ENCODE measurements at regions not wholly inside any gene's neighbourhood (a gene's known extent, or its start where the extent isn't known, plus 50 kb on each side); places are given as distances from the start of the nearest gene placed in this dataset.

DNA sequence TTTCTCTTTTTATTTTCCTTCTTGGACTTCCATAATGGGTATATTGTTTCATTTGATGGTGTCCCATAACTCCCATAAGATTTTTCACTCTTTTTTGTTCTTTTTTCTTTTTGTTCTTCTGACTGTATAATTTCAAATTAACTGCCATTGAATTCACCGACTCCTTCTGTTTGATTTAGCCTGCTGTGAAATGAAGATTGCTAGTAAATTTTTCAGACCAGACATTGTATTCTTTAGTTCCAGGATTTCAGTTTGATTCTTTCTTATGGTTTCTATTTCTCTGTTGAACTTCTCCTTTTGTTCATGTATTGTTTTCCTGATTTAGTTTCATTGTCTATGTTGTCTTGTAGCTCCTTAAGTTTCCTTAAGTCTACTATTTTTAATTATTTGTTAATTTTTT lies 87.6 kb upstream of the SPOPL start:
- Histone ChIP-seq H3K27me3 (ENCODE audit: control insufficient read depth, insufficient read depth, low read length) (no peaks in the 10 kb centered on the region), H3K4me3 (ENCODE audit: low read depth, low read length) (no peak overlapping the region), H3K36me3 (ENCODE audit: control insufficient read depth, insufficient read depth, low read length) (no peaks in the 10 kb centered on the region)
- no peak for TF ChIP-seq CTCF (IDR thresholded peaks at IDR 0.05; ENCODE audit: insufficient read depth, low read length, poor library complexity, severe bottlenecking)
- DNase-seq (ENCODE audit: low read depth), result no peak

GRCh38 chr2:138415985-138416384 lies 85.6 kb upstream of the SPOPL start:
- DNase-seq (ENCODE audit: low read depth), result no peak
- TF ChIP-seq CTCF (IDR thresholded peaks at IDR 0.05; ENCODE audit: insufficient read depth, low read length, poor library complexity, severe bottlenecking), result no peak
- H3K4me3 ChIP-seq (ENCODE audit: low read depth, low read length), result no peak overlapping the region
- no peaks in the 10 kb centered on the region for H3K36me3 ChIP-seq (ENCODE audit: control insufficient read depth, insufficient read depth, low read length)
- H3K27me3 ChIP-seq (ENCODE audit: control insufficient read depth, insufficient read depth, low read length), result no peaks in the 10 kb centered on the region

- no peaks in the 10 kb centered on the region for H3K36me3 ChIP-seq (ENCODE audit: control insufficient read depth, insufficient read depth, low read length)
- TF ChIP-seq CTCF (IDR thresholded peaks at IDR 0.05; ENCODE audit: insufficient read depth, low read length, poor library complexity, severe bottlenecking), result no peak
- no peaks in the 10 kb centered on the region for H3K27me3 ChIP-seq (ENCODE audit: control insufficient read depth, insufficient read depth, low read length)
- H3K4me3 ChIP-seq (ENCODE audit: low read depth, low read length), result no peak overlapping the region
- DNase-seq (ENCODE audit: low read depth), result no peak
These were observed 83.1 kb upstream of the SPOPL start for GRCh38 chr2:138418453-138418852.

DNA sequence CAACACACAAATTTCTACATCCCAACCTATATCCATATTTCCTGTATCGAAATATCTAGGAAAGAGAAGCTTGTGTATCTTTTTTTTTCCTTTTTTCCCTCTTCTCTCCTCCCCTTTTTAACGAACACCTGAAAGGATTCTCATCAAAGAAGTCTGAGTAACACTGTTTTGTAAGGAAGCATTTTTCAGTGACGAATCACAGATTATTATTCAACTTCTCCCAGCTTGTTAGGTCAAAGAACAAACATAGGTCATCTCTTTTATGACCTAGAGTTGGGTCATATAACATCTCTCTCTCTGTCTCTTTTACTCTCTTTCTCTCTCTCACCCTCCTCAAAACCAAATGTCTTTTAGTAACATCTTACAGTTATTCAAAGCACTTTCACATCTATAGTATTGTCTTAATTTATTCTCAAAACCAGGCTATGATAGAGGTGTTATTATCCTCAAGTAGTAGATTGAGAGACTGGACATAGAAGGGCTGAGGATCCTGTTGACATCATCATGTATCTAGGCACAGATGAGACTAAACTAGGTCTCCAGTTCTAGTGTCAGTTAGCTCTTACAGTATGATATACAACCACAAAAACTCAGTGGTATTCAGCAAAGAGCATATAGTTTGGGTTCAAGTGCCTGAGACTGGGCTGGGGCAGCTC lies 80.1 kb upstream of the SPOPL start:
- H3K4me3 ChIP-seq (ENCODE audit: low read depth, low read length), result no peak overlapping the region
- no peaks in the 10 kb centered on the region for H3K36me3 ChIP-seq (ENCODE audit: control insufficient read depth, insufficient read depth, low read length)
- H3K27me3 ChIP-seq (ENCODE audit: control insufficient read depth, insufficient read depth, low read length), result no peaks in the 10 kb centered on the region
- peak; percentile 57 for DNase-seq (ENCODE audit: low read depth)
- no peak for TF ChIP-seq CTCF (IDR thresholded peaks at IDR 0.05; ENCODE audit: insufficient read depth, low read length, poor library complexity, severe bottlenecking)

GRCh38 chr2:138421971-138422335 lies 79.6 kb upstream of the SPOPL start:
- peak; percentile 75 for DNase-seq (ENCODE audit: low read depth)
- no peak overlapping the region for H3K4me3 ChIP-seq (ENCODE audit: low read depth, low read length)
- no peaks in the 10 kb centered on the region for H3K27me3 ChIP-seq (ENCODE audit: control insufficient read depth, insufficient read depth, low read length)
- H3K36me3 ChIP-seq (ENCODE audit: control insufficient read depth, insufficient read depth, low read length), result no peaks in the 10 kb centered on the region
- TF ChIP-seq CTCF (IDR thresholded peaks at IDR 0.05; ENCODE audit: insufficient read depth, low read length, poor library complexity, severe bottlenecking), result no peak

DNA sequence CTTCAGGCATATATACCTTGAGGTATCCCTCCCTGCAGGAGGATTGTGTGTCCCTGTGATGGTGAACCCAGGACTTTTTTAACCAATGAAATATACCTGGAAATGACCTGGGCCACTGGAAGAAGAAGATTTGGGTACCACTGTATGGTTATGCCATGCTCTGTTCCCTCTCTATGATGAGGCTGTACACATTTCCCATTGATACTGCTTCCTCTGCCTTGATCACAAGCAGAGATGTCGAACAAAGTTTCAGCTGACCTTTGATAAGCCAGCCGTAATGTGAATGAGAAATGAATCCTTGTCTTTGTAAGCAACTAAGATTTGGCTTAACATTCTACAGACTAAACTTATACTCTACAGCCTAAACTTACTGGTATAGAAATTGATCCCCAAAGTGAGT lies 78.4 kb upstream of the SPOPL start:
- no peak for DNase-seq (ENCODE audit: low read depth)
- H3K27me3 ChIP-seq (ENCODE audit: control insufficient read depth, insufficient read depth, low read length), result no peaks in the 10 kb centered on the region
- H3K36me3 ChIP-seq (ENCODE audit: control insufficient read depth, insufficient read depth, low read length), result no peaks in the 10 kb centered on the region
- no peak for TF ChIP-seq CTCF (IDR thresholded peaks at IDR 0.05; ENCODE audit: insufficient read depth, low read length, poor library complexity, severe bottlenecking)
- no peak overlapping the region for H3K4me3 ChIP-seq (ENCODE audit: low read depth, low read length)
